SK-N-SH (cell line): ENCODE measurements at regions not wholly inside any gene's neighbourhood (a gene's known extent, or its start where the extent isn't known, plus 50 kb on each side); places are given as distances from the start of the nearest gene placed in this dataset.

Experiments
- CTCF ChIP-seq: fragments of 200-600 bp; sonication (generic); IDR thresholded peaks from 2 replicates; pipeline ENCODE4 v1.6.1; 2017; ENCODE audit warnings: antibody characterized with exemption, mild to moderate bottlenecking, moderate library complexity
- GABPA ChIP-seq: IDR thresholded peaks from 2 replicates; pipeline ENCODE4 v1.4.0; 2012; ENCODE audit warnings: low read depth, mild to moderate bottlenecking
- GATA2 ChIP-seq: sonication (generic); formaldehyde crosslinking; IDR thresholded peaks from 2 replicates; pipeline ENCODE4 v1.5.0; 2020; ENCODE audit warnings: mild to moderate bottlenecking, missing genetic modification reagents
- MEF2A ChIP-seq: IDR thresholded peaks from 2 replicates; pipeline ENCODE4 v1.4.0; 2012; ENCODE audit warnings: low read depth, borderline replicate concordance
- NFIC ChIP-seq: IDR thresholded peaks from 2 replicates; pipeline ENCODE4 v1.4.0; 2012; ENCODE audit warnings: borderline replicate concordance
- NRF1 ChIP-seq: IDR thresholded peaks from 2 replicates; pipeline ENCODE4 v1.6.1; 2012; ENCODE audit warnings: low read depth, mild to moderate bottlenecking, low read length
- POLR2AphosphoS5 ChIP-seq: IDR thresholded peaks from 2 replicates; pipeline ENCODE4 v1.6.1; 2012; ENCODE audit warnings: low read depth, low read length
- RAD21 ChIP-seq: IDR thresholded peaks from 2 replicates; pipeline ENCODE4 v1.6.1; 2012; ENCODE audit warnings: mild to moderate bottlenecking, low read length
- RCOR1 ChIP-seq: fragments of 150-350 bp; IDR thresholded peaks from 2 replicates; pipeline ENCODE4 v1.6.1; 2017; ENCODE audit warnings: antibody characterized with exemption, low read length
- RFX5 ChIP-seq: IDR thresholded peaks from 2 replicates; pipeline ENCODE4 v1.6.1; 2012; ENCODE audit warnings: mild to moderate bottlenecking, improper control_type of control experiment, low read length
- SIN3A ChIP-seq: IDR thresholded peaks from 2 replicates; pipeline ENCODE4 v1.6.1; 2012; ENCODE audit warnings: low read depth, mild to moderate bottlenecking, low read length, moderate library complexity, borderline replicate concordance
- TAF1 ChIP-seq: IDR thresholded peaks from 2 replicates; pipeline ENCODE4 v1.6.1; 2012; ENCODE audit warnings: low read depth, mild to moderate bottlenecking, low read length, moderate library complexity, borderline replicate concordance
- USF2 ChIP-seq: fragments of 150-350 bp; IDR thresholded peaks from 2 replicates; pipeline ENCODE4 v1.6.1; 2017; ENCODE audit warnings: antibody characterized with exemption, low read length, low read depth, borderline replicate concordance
- ZBTB33 ChIP-seq: IDR thresholded peaks from 2 replicates; pipeline ENCODE4 v1.4.0; 2012; ENCODE audit warnings: low read depth, borderline replicate concordance

- TF ChIP-seq RAD21: peak; percentile 80
- peak; percentile 82 for TF ChIP-seq CTCF
- no peak for TF ChIP-seq ZBTB33
- no peak for TF ChIP-seq POLR2AphosphoS5
- no peak for TF ChIP-seq MEF2A
- TF ChIP-seq RFX5: no peak
- TF ChIP-seq USF2: no peak
- no peak for TF ChIP-seq GATA2 (CRISPR knock-in tag)
- TF ChIP-seq SIN3A: no peak
- TF ChIP-seq RCOR1: no peak
- no peak for TF ChIP-seq NFIC
- no peak for TF ChIP-seq GABPA
- TF ChIP-seq NRF1: no peak
- no peak for TF ChIP-seq TAF1
Observed at GRCh38 chr5:53170746-53171349, 61.3 kb upstream of the MOCS2 start.
